Suprapubic skin (tissue), 4 donors: ENCODE measurements at regions not wholly inside any gene's neighbourhood (a gene's known extent, or its start where the extent isn't known, plus 50 kb on each side); places are given as distances from the start of the nearest gene placed in this dataset.

Source experiments
- DNase-seq, 2 donors: peaks; one replicate each; pipeline ENCODE4 v3.0.0-alpha.2; 2019; ENCODE audit warnings: low spot score in 2 of 2
- H3K27ac ChIP-seq: fragments of 200-600 bp; sonication (generic); one replicate; pipeline ENCODE4 v1.5.1; 2019
- H3K27me3 ChIP-seq: fragments of 200-600 bp; sonication (generic); one replicate; pipeline ENCODE4 v1.5.1; 2019
- H3K36me3 ChIP-seq: fragments of 200-600 bp; sonication (generic); one replicate; pipeline ENCODE4 v1.5.1; 2019
- H3K4me1 ChIP-seq: fragments of 200-600 bp; sonication (generic); one replicate; pipeline ENCODE4 v1.5.1; 2019
- H3K4me3 ChIP-seq: fragments of 200-600 bp; sonication (generic); one replicate; pipeline ENCODE4 v1.5.1; 2019; ENCODE audit warnings: mild to moderate bottlenecking
- H3K9me3 ChIP-seq: fragments of 200-600 bp; sonication (generic); one replicate; pipeline ENCODE4 v1.5.1; 2019
- CTCF ChIP-seq, 2 donors: fragments of 200-600 bp in 1 of 2; fragments of 450-650 bp in 1 of 2; sonication (generic) in 1 of 2; IDR thresholded peaks; one replicate each; pipeline ENCODE4 v1.5.1; 2016 to 2019; ENCODE audit warnings: antibody characterized with exemption in 2 of 2, mild to moderate bottlenecking in 1 of 2, moderate library complexity in 1 of 2
- EP300 ChIP-seq: sonication (generic); formaldehyde crosslinking; IDR thresholded peaks from one replicate; pipeline ENCODE4 v1.6.1; 2017; ENCODE audit warnings: antibody characterized with exemption
- POLR2A ChIP-seq, 2 donors: fragments of 450-650 bp; IDR thresholded peaks; one replicate each; pipeline ENCODE4 v1.6.1; 2017; ENCODE audit warnings: antibody characterized with exemption in 2 of 2, mild to moderate bottlenecking in 2 of 2, moderate library complexity in 2 of 2
- POLR2AphosphoS5 ChIP-seq, 3 donors: sonication (generic); formaldehyde crosslinking; IDR thresholded peaks; one replicate each; pipeline ENCODE4 v1.6.1; 2017; ENCODE audit warnings: antibody characterized with exemption in 3 of 3
- WGBS: methylation state at CpG from one replicate; pipeline ENCODE4 v1.1.5; 2018; 5-methylcytosine and 5-hydroxymethylcytosine counted together

GRCh38 chr4:166506051-166506450 lies 633.0 kb downstream of the TLL1 start:
- no peaks in the 10 kb centered on the region for H3K27me3 ChIP-seq
- no peaks in the 10 kb centered on the region for H3K36me3 ChIP-seq
- 52% methylated on average over 3 of the region's 3 CpGs for WGBS
- no peaks in the 10 kb centered on the region for H3K4me1 ChIP-seq
- no peaks in the 10 kb centered on the region for H3K9me3 ChIP-seq
- no peak for DNase-seq
- H3K27ac ChIP-seq: no peak overlapping the region
- TF ChIP-seq EP300 (no peak), POLR2AphosphoS5 (IDR thresholded peaks at IDR 0.05) (no peak), POLR2A (IDR thresholded peaks at IDR 0.05) (no peak), CTCF (IDR thresholded peaks at IDR 0.05) (no peak)
- H3K4me3 ChIP-seq: no peak overlapping the region

- no peak for DNase-seq
- Histone ChIP-seq H3K9me3 (no peaks in the 10 kb centered on the region), H3K27ac (no peak overlapping the region), H3K27me3 (no peaks in the 10 kb centered on the region), H3K4me3 (no peak overlapping the region), H3K4me1 (no peaks in the 10 kb centered on the region), H3K36me3 (no peaks in the 10 kb centered on the region)
- WGBS: 83% methylated on average over 5 of the region's 5 CpGs
- TF ChIP-seq EP300 (no peak), POLR2A (IDR thresholded peaks at IDR 0.05) (no peak), POLR2AphosphoS5 (IDR thresholded peaks at IDR 0.05) (no peak), CTCF (IDR thresholded peaks at IDR 0.05) (no peak)
Measured at GRCh38 chr4:166512267-166512666, 639.2 kb downstream of the TLL1 start.

- Histone ChIP-seq H3K27me3 (no peaks in the 10 kb centered on the region), H3K27ac (no peak overlapping the region), H3K36me3 (no peaks in the 10 kb centered on the region), H3K4me1 (no peaks in the 10 kb centered on the region), H3K4me3 (no peak overlapping the region), H3K9me3 (no peaks in the 10 kb centered on the region)
- no peak for DNase-seq
- TF ChIP-seq POLR2AphosphoS5 (IDR thresholded peaks at IDR 0.05) (no peak), POLR2A (IDR thresholded peaks at IDR 0.05) (no peak), CTCF (IDR thresholded peaks at IDR 0.05) (no peak), EP300 (no peak)
- 84% methylated on average over 2 of the region's 2 CpGs for WGBS
Measured at GRCh38 chr4:166518315-166518714, 645.3 kb downstream of the TLL1 start.

GRCh38 chr4:166518776-166519175 lies 645.7 kb downstream of the TLL1 start:
- Histone ChIP-seq H3K9me3 (no peaks in the 10 kb centered on the region), H3K27ac (no peak overlapping the region), H3K4me1 (no peaks in the 10 kb centered on the region), H3K27me3 (no peaks in the 10 kb centered on the region), H3K36me3 (no peaks in the 10 kb centered on the region), H3K4me3 (no peak overlapping the region)
- no peak for DNase-seq
- TF ChIP-seq EP300: no peak
- no peak for TF ChIP-seq CTCF (IDR thresholded peaks at IDR 0.05)
- TF ChIP-seq POLR2AphosphoS5 (IDR thresholded peaks at IDR 0.05): no peak
- no peak for TF ChIP-seq POLR2A (IDR thresholded peaks at IDR 0.05)
- 47% methylated on average over 3 of the region's 3 CpGs for WGBS

- Histone ChIP-seq H3K4me3 (no peak overlapping the region), H3K27me3 (no peaks in the 10 kb centered on the region), H3K9me3 (no peaks in the 10 kb centered on the region), H3K36me3 (no peaks in the 10 kb centered on the region), H3K27ac (no peak overlapping the region), H3K4me1 (no peaks in the 10 kb centered on the region)
- TF ChIP-seq CTCF (IDR thresholded peaks at IDR 0.05) (no peak), POLR2A (IDR thresholded peaks at IDR 0.05) (no peak), POLR2AphosphoS5 (IDR thresholded peaks at IDR 0.05) (no peak), EP300 (no peak)
- 93% methylated on average over 5 of the region's 5 CpGs for WGBS
- DNase-seq: no peak
Measured at GRCh38 chr4:166519774-166520173, 646.7 kb downstream of the TLL1 start.
